ENCODE measurements at regions not wholly inside any gene's neighbourhood (a gene's known extent, or its start where the extent isn't known, plus 50 kb on each side); places are given as distances from the start of the nearest gene placed in this dataset.

GRCh38 chr13:59476366-59476765, 687.4 kb downstream of the DIAPH3 start:
- DNase-seq, result no peak

- no peak for DNase-seq
Observed at GRCh38 chr13:59477011-59477410, 686.7 kb downstream of the DIAPH3 start.

GRCh38 chr13:59478908-59479307, 684.8 kb downstream of the DIAPH3 start:
- DNase-seq, result no peak

- no peak for DNase-seq
Observed at GRCh38 chr13:59479629-59480028, 684.1 kb downstream of the DIAPH3 start.

GRCh38 chr13:59480396-59481259, 683.1 kb downstream of the DIAPH3 start:
- no peak for DNase-seq

GRCh38 chr13:59483501-59484145, 680.1 kb downstream of the DIAPH3 start:
- no peak for DNase-seq

GRCh38 chr13:59487883-59488282, 675.8 kb downstream of the DIAPH3 start:
- no peak for DNase-seq

GRCh38 chr13:59488436-59488835, 675.3 kb downstream of the DIAPH3 start:
- no peak for DNase-seq

GRCh38 chr13:59490651-59491050, 673.1 kb downstream of the DIAPH3 start:
- no peak for DNase-seq

- no peak for DNase-seq
Observed at GRCh38 chr13:59492030-59492636, 671.6 kb downstream of the DIAPH3 start.

GRCh38 chr13:59493436-59493965, 670.2 kb downstream of the DIAPH3 start:
- no peak for DNase-seq

GRCh38 chr13:59494151-59494550, 669.6 kb downstream of the DIAPH3 start:
- no peak for DNase-seq

- DNase-seq, result no peak
Observed at GRCh38 chr13:59494560-59494970, 669.2 kb downstream of the DIAPH3 start.

- no peak for DNase-seq
Observed at GRCh38 chr13:59495299-59495698, 668.4 kb downstream of the DIAPH3 start.

- DNase-seq, result no peak
Observed at GRCh38 chr13:59495936-59496512, 667.7 kb downstream of the DIAPH3 start.

GRCh38 chr13:59497621-59498247, 666.0 kb downstream of the DIAPH3 start:
- DNase-seq, result no peak

GRCh38 chr13:59501004-59501403, 662.7 kb downstream of the DIAPH3 start:
- DNase-seq, result no peak

- no peak for DNase-seq
Observed at GRCh38 chr13:59504407-59504806, 659.3 kb downstream of the DIAPH3 start.

- no peak for DNase-seq
Observed at GRCh38 chr13:59510386-59510785, 653.3 kb downstream of the DIAPH3 start.

- DNase-seq, result no peak
Observed at GRCh38 chr13:59513686-59514085, 650.0 kb downstream of the DIAPH3 start.

- DNase-seq, result no peak
Observed at GRCh38 chr13:59514316-59514715, 649.4 kb downstream of the DIAPH3 start.

- DNase-seq, result no peak
Observed at GRCh38 chr13:59519819-59520218, 643.9 kb downstream of the DIAPH3 start.

- DNase-seq, result no peak
Observed at GRCh38 chr13:59521549-59521948, 642.2 kb downstream of the DIAPH3 start.
